ENCODE measurements at regions not wholly inside any gene's neighbourhood (a gene's known extent, or its start where the extent isn't known, plus 50 kb on each side); places are given as distances from the start of the nearest gene placed in this dataset.

GRCh38 chr4:162657966-162658365 is 494.2 kb upstream of the FSTL5 start:
- TF ChIP-seq EZH2phosphoT487 (IDR thresholded peaks at IDR 0.05) (no peak), CTCF (IDR thresholded peaks at IDR 0.05) (no peak), EZH2 (IDR thresholded peaks at IDR 0.05) (no peak)
